HEK293 (cell line): ENCODE measurements at regions not wholly inside any gene's neighbourhood (a gene's known extent, or its start where the extent isn't known, plus 50 kb on each side); places are given as distances from the start of the nearest gene placed in this dataset.
"Not testable (repeated sequence)": the region's sequence is repeated elsewhere in the genome, so short reads cannot be mapped to it uniquely, and the experiment has no call there.

Experiments
- CTCF ChIA-PET: fragments of 350-600 bp; formaldehyde crosslinking; extraction: SDS; loops from one replicate; lab custom pipeline; 2021; ENCODE audit warnings: antibody characterized with exemption; lab: Yijun Ruan, JAX
- POLR2A ChIA-PET: fragments of 300-600 bp; formaldehyde crosslinking; extraction: SDS; loops from one replicate; lab custom pipeline; 2020; ENCODE audit warnings: antibody characterized with exemption, inconsistent platforms; lab: Yijun Ruan, JAX
- H3K27ac ChIP-seq: fragments of 200-500 bp; sonication (Bioruptor generic); 2 replicates; pipeline ENCODE4 v1.5.1; 2014; ENCODE audit warnings: low read depth, low read length, control low read depth, inconsistent platforms; ENCODE audit errors: extremely low read depth
- H3K36me3 ChIP-seq, 2 experiments: fragments of 200-500 bp in 1 of 2; sonication (Bioruptor generic) in 1 of 2; 1 replicate in 1 of 2; 2 replicates in 1 of 2; pipeline ENCODE4 v1.5.1; 2014 to 2017; ENCODE audit warnings: inconsistent platforms in 2 of 2, low read length in 2 of 2; ENCODE audit not compliant: control insufficient read depth in 2 of 2, insufficient read depth in 1 of 2
- H3K4me1 ChIP-seq: fragments of 200-500 bp; sonication (Bioruptor generic); 2 replicates; pipeline ENCODE4 v1.5.1; 2014; ENCODE audit warnings: mild to moderate bottlenecking, low read length, inconsistent platforms; ENCODE audit not compliant: control insufficient read depth, insufficient read depth
- H3K4me3 ChIP-seq: 2 replicates; pipeline ENCODE4 v1.5.1; 2011; ENCODE audit warnings: low read depth, mild to moderate bottlenecking, control low read depth, low read length, moderate library complexity
- H3K9me3 ChIP-seq: fragments of 200-500 bp; sonication (Bioruptor generic); 2 replicates; pipeline ENCODE4 v1.5.1; 2014; ENCODE audit warnings: low read depth, low read length, inconsistent platforms; ENCODE audit not compliant: control insufficient read depth, insufficient read depth
- GLI2 ChIP-seq: fragments of 450-650 bp; formaldehyde crosslinking; IDR thresholded peaks from 2 replicates; pipeline ENCODE4; 2017; ENCODE audit warnings: missing biosample characterization, missing genetic modification characterization, low read depth, borderline replicate concordance
- REST ChIP-seq: fragments of 450-650 bp; formaldehyde crosslinking; IDR thresholded peaks from 2 replicates; pipeline ENCODE4 v1.5.1; 2016; ENCODE audit warnings: missing biosample characterization, missing genetic modification characterization
- ZBTB11 ChIP-seq: fragments of 450-650 bp; formaldehyde crosslinking; conservative IDR thresholded peaks from 2 replicates; pipeline ENCODE4 v1.5.1; 2016; ENCODE audit warnings: low read depth, missing biosample characterization, missing genetic modification characterization
- ZBTB8A ChIP-seq: fragments of 450-650 bp; formaldehyde crosslinking; IDR thresholded peaks from 2 replicates; pipeline ENCODE4 v1.5.1; 2016; ENCODE audit warnings: missing biosample characterization, missing genetic modification characterization
- ZNF140 ChIP-seq: fragments of 450-650 bp; formaldehyde crosslinking; IDR thresholded peaks from 2 replicates; pipeline ENCODE4 v1.5.1; 2016; ENCODE audit warnings: missing biosample characterization, missing genetic modification characterization
- ZNF148 ChIP-seq: fragments of 450-650 bp; formaldehyde crosslinking; IDR thresholded peaks from 2 replicates; pipeline ENCODE4 v1.5.0; 2017; ENCODE audit warnings: missing biosample characterization, missing genetic modification characterization, borderline replicate concordance
- ZNF16 ChIP-seq: fragments of 450-650 bp; formaldehyde crosslinking; IDR thresholded peaks from 2 replicates; pipeline ENCODE4 v1.5.1; 2016; ENCODE audit warnings: low read depth, missing biosample characterization, missing genetic modification characterization
- ZNF202 ChIP-seq: fragments of 450-650 bp; formaldehyde crosslinking; IDR thresholded peaks from 2 replicates; pipeline ENCODE4 v1.5.1; 2016; ENCODE audit warnings: missing biosample characterization, missing genetic modification characterization, borderline replicate concordance
- ZNF211 ChIP-seq: fragments of 450-650 bp; formaldehyde crosslinking; IDR thresholded peaks from 2 replicates; pipeline ENCODE4 v1.5.1; 2016; ENCODE audit warnings: low read depth, missing biosample characterization, missing genetic modification characterization
- ZNF266 ChIP-seq: fragments of 450-650 bp; formaldehyde crosslinking; IDR thresholded peaks from 2 replicates; pipeline ENCODE4 v1.5.1; 2016; ENCODE audit warnings: missing biosample characterization, missing genetic modification characterization, low read depth
- ZNF394 ChIP-seq: fragments of 450-650 bp; formaldehyde crosslinking; IDR thresholded peaks from 2 replicates; pipeline ENCODE4 v1.5.1; 2016; ENCODE audit warnings: missing biosample characterization, missing genetic modification characterization, mild to moderate bottlenecking, moderate library complexity, borderline replicate concordance
- ZNF426 ChIP-seq: fragments of 450-650 bp; formaldehyde crosslinking; IDR thresholded peaks from 2 replicates; pipeline ENCODE4 v1.5.1; 2017; ENCODE audit warnings: missing biosample characterization, missing genetic modification characterization, mild to moderate bottlenecking, inconsistent platforms, moderate library complexity
- ZNF433 ChIP-seq: fragments of 450-650 bp; formaldehyde crosslinking; IDR thresholded peaks from 2 replicates; pipeline ENCODE4 v1.5.1; 2016; ENCODE audit warnings: missing biosample characterization, missing genetic modification characterization, low read depth
- ZNF488 ChIP-seq: fragments of 450-650 bp; formaldehyde crosslinking; IDR thresholded peaks from 2 replicates; pipeline ENCODE4 v1.5.1; 2016; ENCODE audit warnings: missing biosample characterization, missing genetic modification characterization
- ZNF518A ChIP-seq: fragments of 450-650 bp; formaldehyde crosslinking; conservative IDR thresholded peaks from 2 replicates; pipeline ENCODE4 v1.5.1; 2016; ENCODE audit warnings: low read depth, missing biosample characterization, missing genetic modification characterization
- ZNF555 ChIP-seq: fragments of 450-650 bp; formaldehyde crosslinking; conservative IDR thresholded peaks from 2 replicates; pipeline ENCODE4 v1.5.1; 2017; ENCODE audit warnings: missing biosample characterization, mild to moderate bottlenecking, missing genetic modification characterization, inconsistent platforms
- ZNF558 ChIP-seq: fragments of 450-650 bp; formaldehyde crosslinking; IDR thresholded peaks from 2 replicates; pipeline ENCODE4 v1.5.1; 2016; ENCODE audit warnings: missing biosample characterization, missing genetic modification characterization
- ZNF623 ChIP-seq: fragments of 450-650 bp; formaldehyde crosslinking; IDR thresholded peaks from 2 replicates; pipeline ENCODE4 v1.5.1; 2016; ENCODE audit warnings: missing biosample characterization, missing genetic modification characterization
- ZNF654 ChIP-seq: fragments of 450-650 bp; formaldehyde crosslinking; IDR thresholded peaks from 2 replicates; pipeline ENCODE4 v1.5.1; 2016; ENCODE audit warnings: low read depth, missing biosample characterization, missing genetic modification characterization
- ZNF707 ChIP-seq: fragments of 450-650 bp; formaldehyde crosslinking; IDR thresholded peaks from 2 replicates; pipeline ENCODE4 v1.5.1; 2016; ENCODE audit warnings: missing biosample characterization, missing genetic modification characterization

- TF ChIP-seq ZNF148 (tag by site-specific recombination) (no peak), ZNF488 (tag by site-specific recombination) (no peak), ZNF211 (no peak), ZNF707 (tag by site-specific recombination) (no peak), ZNF16 (tag by site-specific recombination) (no peak)
These were observed 268.8 kb upstream of the TBL1XR1 start (continued) for GRCh38 chr3:177466074-177466473.

GRCh38 chr3:177466622-177467021, 269.3 kb upstream of the TBL1XR1 start:
- H3K4me1 ChIP-seq, H3K9me3 ChIP-seq, POLR2A ChIA-PET, H3K36me3 ChIP-seq, H3K27ac ChIP-seq, H3K4me3 ChIP-seq: not testable (repeated sequence)
- TF ChIP-seq ZNF623 (tag by site-specific recombination) = peak; percentile 55
- TF ChIP-seq ZNF266 = peak; percentile 66
- peak; percentile 10; the same call in 1 of the 2 replicates for TF ChIP-seq ZNF654
- TF ChIP-seq ZNF433 = peak; percentile 70; the same call in 1 of the 2 replicates
- peak; percentile 68 for TF ChIP-seq ZNF518A (tag by site-specific recombination)
- TF ChIP-seq ZNF555 (tag by site-specific recombination) = peak; percentile 60
- peak; percentile 59 for TF ChIP-seq ZBTB11
- peak; percentile 85 for TF ChIP-seq ZNF394 (tag by site-specific recombination)
- TF ChIP-seq ZNF140 (tag by site-specific recombination) = peak; percentile 80
- TF ChIP-seq ZNF558 (tag by site-specific recombination) = peak; percentile 58; the same call in 1 of the 2 replicates
- TF ChIP-seq ZNF426 (tag by site-specific recombination) = peak; percentile 73
- TF ChIP-seq ZNF202 = peak; percentile 34; the same call in 1 of the 2 replicates
- 0 out of 2 replicates have a peak, but pooled peaks have one; percentile 34 for TF ChIP-seq REST
- peak; percentile 35; the same call in 1 of the 2 replicates for TF ChIP-seq GLI2 (tag by site-specific recombination)
- peak; percentile 64 for TF ChIP-seq ZBTB8A (tag by site-specific recombination)
- CTCF ChIA-PET = interaction anchor here (0.6 to 0.7 kb wide), 2 partner anchors 102 to 316 kb away, joined by 3 read pairs; no protein-coding TSS in a partner anchor
